Suprapubic skin (tissue), 4 donors: ENCODE measurements at regions not wholly inside any gene's neighbourhood (a gene's known extent, or its start where the extent isn't known, plus 50 kb on each side); places are given as distances from the start of the nearest gene placed in this dataset.
"Not testable (repeated sequence)": the region's sequence is repeated elsewhere in the genome, so short reads cannot be mapped to it uniquely, and the experiment has no call there.

Experiments used
- DNase-seq, 2 donors: peaks; one replicate each; pipeline ENCODE4 v3.0.0-alpha.2; 2019; ENCODE audit warnings: low spot score in 2 of 2
- H3K27ac ChIP-seq: fragments of 200-600 bp; sonication (generic); one replicate; pipeline ENCODE4 v1.5.1; 2019
- H3K27me3 ChIP-seq: fragments of 200-600 bp; sonication (generic); one replicate; pipeline ENCODE4 v1.5.1; 2019
- H3K36me3 ChIP-seq: fragments of 200-600 bp; sonication (generic); one replicate; pipeline ENCODE4 v1.5.1; 2019
- H3K4me1 ChIP-seq: fragments of 200-600 bp; sonication (generic); one replicate; pipeline ENCODE4 v1.5.1; 2019
- H3K4me3 ChIP-seq: fragments of 200-600 bp; sonication (generic); one replicate; pipeline ENCODE4 v1.5.1; 2019; ENCODE audit warnings: mild to moderate bottlenecking
- H3K9me3 ChIP-seq: fragments of 200-600 bp; sonication (generic); one replicate; pipeline ENCODE4 v1.5.1; 2019
- EP300 ChIP-seq: sonication (generic); formaldehyde crosslinking; IDR thresholded peaks from one replicate; pipeline ENCODE4 v1.6.1; 2017; ENCODE audit warnings: antibody characterized with exemption
- POLR2A ChIP-seq, 2 donors: fragments of 450-650 bp; IDR thresholded peaks; one replicate each; pipeline ENCODE4 v1.6.1; 2017; ENCODE audit warnings: antibody characterized with exemption in 2 of 2, mild to moderate bottlenecking in 2 of 2, moderate library complexity in 2 of 2
- POLR2AphosphoS5 ChIP-seq, 3 donors: sonication (generic); formaldehyde crosslinking; IDR thresholded peaks; one replicate each; pipeline ENCODE4 v1.6.1; 2017; ENCODE audit warnings: antibody characterized with exemption in 3 of 3
- WGBS: methylation state at CpG from one replicate; pipeline ENCODE4 v1.1.5; 2018; 5-methylcytosine and 5-hydroxymethylcytosine counted together
- TF ChIP-seq, protein P1 (sequence below), 2 donors: fragments of 200-600 bp in 1 of 2; fragments of 450-650 bp in 1 of 2; sonication (generic) in 1 of 2; IDR thresholded peaks; one replicate each; pipeline ENCODE4 v1.5.1; 2016 to 2019; ENCODE audit warnings: antibody characterized with exemption in 2 of 2, mild to moderate bottlenecking in 1 of 2, moderate library complexity in 1 of 2

- Histone ChIP-seq H3K27me3 (no peaks in the 10 kb centered on the region), H3K9me3 (peaks cover 9% of the 10 kb centered on the region), H3K4me1 (no peaks in the 10 kb centered on the region), H3K27ac (no peak overlapping the region), H3K36me3 (no peaks in the 10 kb centered on the region), H3K4me3 (no peak overlapping the region)
- TF ChIP-seq, protein P1, sequence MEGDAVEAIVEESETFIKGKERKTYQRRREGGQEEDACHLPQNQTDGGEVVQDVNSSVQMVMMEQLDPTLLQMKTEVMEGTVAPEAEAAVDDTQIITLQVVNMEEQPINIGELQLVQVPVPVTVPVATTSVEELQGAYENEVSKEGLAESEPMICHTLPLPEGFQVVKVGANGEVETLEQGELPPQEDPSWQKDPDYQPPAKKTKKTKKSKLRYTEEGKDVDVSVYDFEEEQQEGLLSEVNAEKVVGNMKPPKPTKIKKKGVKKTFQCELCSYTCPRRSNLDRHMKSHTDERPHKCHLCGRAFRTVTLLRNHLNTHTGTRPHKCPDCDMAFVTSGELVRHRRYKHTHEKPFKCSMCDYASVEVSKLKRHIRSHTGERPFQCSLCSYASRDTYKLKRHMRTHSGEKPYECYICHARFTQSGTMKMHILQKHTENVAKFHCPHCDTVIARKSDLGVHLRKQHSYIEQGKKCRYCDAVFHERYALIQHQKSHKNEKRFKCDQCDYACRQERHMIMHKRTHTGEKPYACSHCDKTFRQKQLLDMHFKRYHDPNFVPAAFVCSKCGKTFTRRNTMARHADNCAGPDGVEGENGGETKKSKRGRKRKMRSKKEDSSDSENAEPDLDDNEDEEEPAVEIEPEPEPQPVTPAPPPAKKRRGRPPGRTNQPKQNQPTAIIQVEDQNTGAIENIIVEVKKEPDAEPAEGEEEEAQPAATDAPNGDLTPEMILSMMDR (IDR thresholded peaks at IDR 0.05), result no peak
- TF ChIP-seq EP300 (no peak), POLR2AphosphoS5 (IDR thresholded peaks at IDR 0.05) (no peak), POLR2A (IDR thresholded peaks at IDR 0.05) (no peak)
- no peak for DNase-seq
- 77% methylated on average over 6 of the region's 6 CpGs for WGBS
Observed at GRCh38 chr6:2344319-2344905, 99.0 kb upstream of the GMDS start.

DNA sequence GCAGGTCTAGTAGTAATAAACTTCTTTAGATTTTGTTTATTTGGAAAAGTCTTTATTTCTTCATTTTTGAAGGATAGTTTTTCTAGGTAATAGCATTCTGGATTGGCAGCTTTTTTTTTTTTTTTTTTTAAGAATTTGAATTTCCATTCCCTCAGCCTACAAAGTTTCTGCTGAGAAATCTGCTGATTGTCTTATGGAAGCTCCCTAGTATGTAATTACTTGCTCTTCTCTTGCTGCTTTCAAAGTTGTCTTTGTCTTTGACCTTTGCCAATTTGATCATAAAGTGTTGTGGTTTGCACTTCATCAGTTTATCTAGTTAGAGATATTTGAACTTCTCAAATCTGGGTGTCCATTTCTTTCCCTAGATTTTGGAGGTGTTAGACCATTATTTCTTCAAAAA is 82.2 kb upstream of the GMDS start:
- H3K4me1 ChIP-seq, result no peaks in the 10 kb centered on the region
- no peak for DNase-seq
- H3K27ac ChIP-seq, result no peak overlapping the region
- TF ChIP-seq POLR2A (IDR thresholded peaks at IDR 0.05) (no peak), POLR2AphosphoS5 (IDR thresholded peaks at IDR 0.05) (no peak), EP300 (no peak)
- TF ChIP-seq, protein P1 (IDR thresholded peaks at IDR 0.05), result no peak
- H3K27me3 ChIP-seq, result no peaks in the 10 kb centered on the region
- no peaks in the 10 kb centered on the region for H3K36me3 ChIP-seq
- H3K9me3 ChIP-seq, result peaks cover 35% of the 10 kb centered on the region
- H3K4me3 ChIP-seq, result no peak overlapping the region

GRCh38 chr6:2324166-2324953 is 79.0 kb upstream of the GMDS start:
- TF ChIP-seq EP300, result no peak
- no peak for TF ChIP-seq POLR2A (IDR thresholded peaks at IDR 0.05)
- no peak for TF ChIP-seq POLR2AphosphoS5 (IDR thresholded peaks at IDR 0.05)
- TF ChIP-seq, protein P1 (IDR thresholded peaks at IDR 0.05), result no peak
- WGBS, result 93% methylated on average over 2 of the region's 2 CpGs
- Histone ChIP-seq H3K36me3 (no peaks in the 10 kb centered on the region), H3K27ac (no peak overlapping the region), H3K9me3 (peaks cover 31% of the 10 kb centered on the region), H3K4me1 (no peaks in the 10 kb centered on the region), H3K4me3 (no peak overlapping the region), H3K27me3 (no peaks in the 10 kb centered on the region)
- no peak for DNase-seq

- 96% methylated on average over 10 of the region's 11 CpGs for WGBS
- H3K4me3 ChIP-seq, H3K27ac ChIP-seq, H3K4me1 ChIP-seq, H3K9me3 ChIP-seq, DNase-seq, H3K27me3 ChIP-seq, H3K36me3 ChIP-seq: not testable (repeated sequence)
Observed at GRCh38 chr6:2317498-2317897, 72.1 kb upstream of the GMDS start.

DNA sequence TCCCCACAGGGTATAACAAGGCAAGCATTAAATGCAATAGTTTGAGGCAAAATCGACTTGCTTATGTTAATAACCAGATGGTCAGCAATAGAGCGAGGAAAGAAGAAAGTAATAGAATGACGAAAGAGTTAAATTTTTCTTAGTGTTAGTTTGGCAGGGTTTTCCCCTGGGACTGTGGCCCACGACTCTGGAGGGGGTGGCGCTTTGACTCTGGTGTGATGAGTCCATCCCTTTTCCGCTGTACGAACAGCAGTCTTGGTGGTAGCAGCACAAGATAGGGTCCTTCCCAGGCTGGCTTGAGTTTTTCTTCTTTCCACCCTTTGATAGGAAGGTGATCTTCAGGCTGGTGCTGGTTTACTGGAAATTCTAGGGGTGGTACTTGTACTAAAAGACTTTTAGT is 69.2 kb upstream of the GMDS start:
- H3K36me3 ChIP-seq, result no peaks in the 10 kb centered on the region
- 77% methylated on average over 7 of the region's 7 CpGs for WGBS
- no peak overlapping the region for H3K27ac ChIP-seq
- H3K4me1 ChIP-seq, result no peaks in the 10 kb centered on the region
- no peak overlapping the region for H3K4me3 ChIP-seq
- TF ChIP-seq, protein P1 (IDR thresholded peaks at IDR 0.05), result no peak
- TF ChIP-seq POLR2A (IDR thresholded peaks at IDR 0.05) (no peak), POLR2AphosphoS5 (IDR thresholded peaks at IDR 0.05) (no peak), EP300 (no peak)
- no peaks in the 10 kb centered on the region for H3K27me3 ChIP-seq
- H3K9me3 ChIP-seq, result no peaks in the 10 kb centered on the region
- DNase-seq, result no peak
